HG03108 (cell line): ENCODE measurements at regions not wholly inside any gene's neighbourhood (a gene's known extent, or its start where the extent isn't known, plus 50 kb on each side); places are given as distances from the start of the nearest gene placed in this dataset.

Source experiments
- ATAC-seq: cut with Tn5 transposase; IDR thresholded peaks from one replicate; pipeline ENCODE4 v1.9.1; 2021; ENCODE audit warnings: moderate library complexity; ENCODE audit not compliant: unreplicated experiment

- no peak for ATAC-seq
Measured at GRCh38 chr11:112770487-112770886, 190.7 kb upstream of the NCAM1 start.

- no peak for ATAC-seq
Measured at GRCh38 chr11:112771851-112772250, 189.4 kb upstream of the NCAM1 start.

- ATAC-seq = no peak
Measured at GRCh38 chr11:112773264-112773663, 188.0 kb upstream of the NCAM1 start.

GRCh38 chr11:112776834-112777233 is 184.4 kb upstream of the NCAM1 start:
- no peak for ATAC-seq

GRCh38 chr11:112777283-112777751 is 183.9 kb upstream of the NCAM1 start:
- no peak for ATAC-seq

GRCh38 chr11:112778091-112778876 is 182.9 kb upstream of the NCAM1 start:
- ATAC-seq = no peak

- no peak for ATAC-seq
Measured at GRCh38 chr11:112778877-112779266, 182.3 kb upstream of the NCAM1 start.

- ATAC-seq = no peak
Measured at GRCh38 chr11:112780351-112781087, 180.7 kb upstream of the NCAM1 start.

GRCh38 chr11:112783945-112784322 is 177.3 kb upstream of the NCAM1 start:
- ATAC-seq = no peak

GRCh38 chr11:112784323-112785073 is 176.7 kb upstream of the NCAM1 start:
- no peak for ATAC-seq

- no peak for ATAC-seq
Measured at GRCh38 chr11:112785149-112785548, 176.1 kb upstream of the NCAM1 start.

GRCh38 chr11:112785719-112786118 is 175.5 kb upstream of the NCAM1 start:
- ATAC-seq = no peak

GRCh38 chr11:112786196-112786595 is 175.0 kb upstream of the NCAM1 start:
- no peak for ATAC-seq

GRCh38 chr11:112786886-112787530 is 174.2 kb upstream of the NCAM1 start:
- ATAC-seq = no peak

GRCh38 chr11:112789481-112789880 is 171.7 kb upstream of the NCAM1 start:
- no peak for ATAC-seq

- no peak for ATAC-seq
Measured at GRCh38 chr11:112790286-112790685, 170.9 kb upstream of the NCAM1 start.

- ATAC-seq = no peak
Measured at GRCh38 chr11:112792070-112792469, 169.2 kb upstream of the NCAM1 start.

GRCh38 chr11:112793416-112793815 is 167.8 kb upstream of the NCAM1 start:
- ATAC-seq = no peak

GRCh38 chr11:112794331-112794846 is 166.8 kb upstream of the NCAM1 start:
- ATAC-seq = no peak

- ATAC-seq = no peak
Measured at GRCh38 chr11:112795142-112795815, 165.9 kb upstream of the NCAM1 start.
